PC-3 (cell line): ENCODE measurements at regions not wholly inside any gene's neighbourhood (a gene's known extent, or its start where the extent isn't known, plus 50 kb on each side); places are given as distances from the start of the nearest gene placed in this dataset.

ENCODE experiments used
- ATAC-seq: fragments of 200-7000 bp; cut with Tn5 transposase; 2 replicates; pipeline ENCODE4 v1.9.1; 2020; ENCODE audit warnings: mild to moderate bottlenecking, moderate library complexity
- BruUV-seq: library from RNA; stranded (reverse); fragments of 400-500 nt; replicated peaks from 2 replicates; lab custom pipeline; 2021; lab: Mats Ljungman, UMichigan
- CTCF ChIA-PET: fragments of 300-600 bp; sonication (Branson Sonifier 250); formaldehyde crosslinking; loops from one replicate; lab custom pipeline; 2022; ENCODE audit warnings: antibody characterized with exemption; lab: Charles Lee
- POLR2A ChIA-PET: fragments of 300-600 bp; sonication (Branson Sonifier 250); formaldehyde crosslinking; loops from one replicate; lab custom pipeline; 2022; ENCODE audit warnings: antibody characterized with exemption; ENCODE audit not compliant: unreplicated experiment; lab: Charles Lee
- DNase-seq: peaks from one replicate; pipeline ENCODE4 v3.0.0-alpha.2; 2015
- H2AFZ ChIP-seq: fragments of 300-600 bp; sonication (generic); 2 replicates; pipeline ENCODE4 v1.6.0; 2016; ENCODE audit warnings: antibody characterized with exemption, low read length
- H3F3A ChIP-seq: fragments of 300-600 bp; sonication (generic); one replicate; pipeline ENCODE4 v1.6.0; 2017; ENCODE audit warnings: antibody characterized with exemption, low read length, control low read depth, mild to moderate bottlenecking; ENCODE audit not compliant: unreplicated experiment
- H3K27ac ChIP-seq: fragments of 300-600 bp; sonication (generic); 2 replicates; pipeline ENCODE4 v1.5.1; 2016; ENCODE audit warnings: mild to moderate bottlenecking, low read length
- H3K27me3 ChIP-seq: fragments of 300-600 bp; sonication (generic); 2 replicates; pipeline ENCODE4 v1.6.1; 2016; ENCODE audit warnings: low read length, mixed read lengths
- H3K36me3 ChIP-seq: fragments of 300-600 bp; sonication (generic); 2 replicates; pipeline ENCODE4 v1.6.1; 2016; ENCODE audit warnings: low read depth, mixed run types, low read length, mixed read lengths
- H3K4me1 ChIP-seq: fragments of 300-600 bp; sonication (generic); 2 replicates; pipeline ENCODE4 v1.5.1; 2016; ENCODE audit warnings: low read length; ENCODE audit not compliant: insufficient read depth
- H3K4me2 ChIP-seq: fragments of 300-600 bp; sonication (generic); 2 replicates; pipeline ENCODE4 v1.6.0; 2016; ENCODE audit warnings: low read length
- H3K4me3 ChIP-seq: fragments of 300-600 bp; sonication (generic); 2 replicates; pipeline ENCODE4 v1.5.1; 2016; ENCODE audit warnings: mild to moderate bottlenecking, low read length, mixed read lengths
- H3K79me2 ChIP-seq: fragments of 300-600 bp; sonication (generic); 2 replicates; pipeline ENCODE4 v1.6.1; 2017; ENCODE audit warnings: low read length, mixed read lengths
- H3K9ac ChIP-seq: fragments of 300-600 bp; sonication (generic); 2 replicates; pipeline ENCODE4 v1.6.0; 2016; ENCODE audit warnings: mild to moderate bottlenecking, low read length
- H3K9me2 ChIP-seq: fragments of 300-600 bp; sonication (generic); replicated peaks from 2 replicates; pipeline ENCODE4 v1.6.1; 2016; ENCODE audit warnings: mixed run types, low read length, mixed read lengths
- H3K9me3 ChIP-seq: fragments of 300-600 bp; sonication (generic); 2 replicates; pipeline ENCODE4 v1.6.1; 2016; ENCODE audit warnings: low read length, mixed read lengths
- H4K20me1 ChIP-seq: fragments of 300-600 bp; sonication (generic); 2 replicates; pipeline ENCODE4 v1.6.1; 2016; ENCODE audit warnings: low read length, mixed read lengths
- EZH2 ChIP-seq: fragments of 300-600 bp; sonication (generic); IDR thresholded peaks from one replicate; pipeline ENCODE4 v1.6.1; 2017; ENCODE audit warnings: antibody characterized with exemption, mild to moderate bottlenecking, low read length; ENCODE audit not compliant: unreplicated experiment
- EZH2phosphoT487 ChIP-seq: fragments of 300-600 bp; sonication (generic); IDR thresholded peaks from 2 replicates; pipeline ENCODE4 v1.6.1; 2018; ENCODE audit warnings: mild to moderate bottlenecking, antibody characterized with exemption, low read length, borderline replicate concordance
- intact Hi-C: fragments of 100-400 bp; cut with micrococcal nuclease; formaldehyde crosslinking; loops from 2 replicates; pipeline ENCODE4 v1.9.0; 2023
- TF ChIP-seq, protein P1 (sequence below): fragments of 300-600 bp; sonication (generic); conservative IDR thresholded peaks from 2 replicates; pipeline ENCODE4 v1.5.1; 2017; ENCODE audit warnings: antibody characterized with exemption, low read depth, mild to moderate bottlenecking, low read length

DNA sequence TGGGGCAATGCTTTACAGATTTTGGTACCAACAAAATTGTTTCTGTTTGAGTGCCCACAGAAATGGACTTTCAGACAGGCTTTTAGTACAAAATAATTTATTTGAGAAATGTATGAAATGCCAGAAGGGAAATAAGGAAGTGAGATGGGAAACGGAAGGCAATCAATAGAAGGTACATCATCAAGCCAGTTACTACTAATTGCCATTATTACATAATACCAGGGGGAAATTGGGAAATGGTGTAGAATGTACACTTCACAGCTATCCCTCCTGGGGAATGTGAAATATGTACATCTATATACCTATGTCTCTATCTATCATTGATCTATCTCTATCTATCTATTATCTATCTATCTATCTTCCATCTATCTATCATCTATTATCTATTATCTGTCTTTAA lies 264.6 kb upstream of the B3GALT2 start:
- H2AFZ ChIP-seq = no peak overlapping the region
- ChIA-PET POLR2A (no interaction called here), CTCF (no interaction called here)
- no peaks in the 10 kb centered on the region for H3K9me3 ChIP-seq
- no peaks in the 10 kb centered on the region for H3K36me3 ChIP-seq
- no peaks in the 10 kb centered on the region for H4K20me1 ChIP-seq
- H3K27ac ChIP-seq = no peak overlapping the region
- H3K4me3 ChIP-seq = no peak overlapping the region
- no peaks in the 10 kb centered on the region for H3F3A ChIP-seq
- H3K9ac ChIP-seq = no peak overlapping the region
- no peaks in the 10 kb centered on the region for H3K9me2 ChIP-seq
- no peaks in the 10 kb centered on the region for H3K4me1 ChIP-seq
- ATAC-seq (no peak), DNase-seq (no peak)
- TF ChIP-seq EZH2phosphoT487 (no peak), EZH2 (no peak)
- TF ChIP-seq, protein P1, sequence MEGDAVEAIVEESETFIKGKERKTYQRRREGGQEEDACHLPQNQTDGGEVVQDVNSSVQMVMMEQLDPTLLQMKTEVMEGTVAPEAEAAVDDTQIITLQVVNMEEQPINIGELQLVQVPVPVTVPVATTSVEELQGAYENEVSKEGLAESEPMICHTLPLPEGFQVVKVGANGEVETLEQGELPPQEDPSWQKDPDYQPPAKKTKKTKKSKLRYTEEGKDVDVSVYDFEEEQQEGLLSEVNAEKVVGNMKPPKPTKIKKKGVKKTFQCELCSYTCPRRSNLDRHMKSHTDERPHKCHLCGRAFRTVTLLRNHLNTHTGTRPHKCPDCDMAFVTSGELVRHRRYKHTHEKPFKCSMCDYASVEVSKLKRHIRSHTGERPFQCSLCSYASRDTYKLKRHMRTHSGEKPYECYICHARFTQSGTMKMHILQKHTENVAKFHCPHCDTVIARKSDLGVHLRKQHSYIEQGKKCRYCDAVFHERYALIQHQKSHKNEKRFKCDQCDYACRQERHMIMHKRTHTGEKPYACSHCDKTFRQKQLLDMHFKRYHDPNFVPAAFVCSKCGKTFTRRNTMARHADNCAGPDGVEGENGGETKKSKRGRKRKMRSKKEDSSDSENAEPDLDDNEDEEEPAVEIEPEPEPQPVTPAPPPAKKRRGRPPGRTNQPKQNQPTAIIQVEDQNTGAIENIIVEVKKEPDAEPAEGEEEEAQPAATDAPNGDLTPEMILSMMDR = no peak
- intact Hi-C loops = no loop called here
- no peaks in the 10 kb centered on the region for H3K79me2 ChIP-seq
- no TSS peak for BruUV-seq
- H3K27me3 ChIP-seq = no peaks in the 10 kb centered on the region
- H3K4me2 ChIP-seq = no peak overlapping the region

DNA sequence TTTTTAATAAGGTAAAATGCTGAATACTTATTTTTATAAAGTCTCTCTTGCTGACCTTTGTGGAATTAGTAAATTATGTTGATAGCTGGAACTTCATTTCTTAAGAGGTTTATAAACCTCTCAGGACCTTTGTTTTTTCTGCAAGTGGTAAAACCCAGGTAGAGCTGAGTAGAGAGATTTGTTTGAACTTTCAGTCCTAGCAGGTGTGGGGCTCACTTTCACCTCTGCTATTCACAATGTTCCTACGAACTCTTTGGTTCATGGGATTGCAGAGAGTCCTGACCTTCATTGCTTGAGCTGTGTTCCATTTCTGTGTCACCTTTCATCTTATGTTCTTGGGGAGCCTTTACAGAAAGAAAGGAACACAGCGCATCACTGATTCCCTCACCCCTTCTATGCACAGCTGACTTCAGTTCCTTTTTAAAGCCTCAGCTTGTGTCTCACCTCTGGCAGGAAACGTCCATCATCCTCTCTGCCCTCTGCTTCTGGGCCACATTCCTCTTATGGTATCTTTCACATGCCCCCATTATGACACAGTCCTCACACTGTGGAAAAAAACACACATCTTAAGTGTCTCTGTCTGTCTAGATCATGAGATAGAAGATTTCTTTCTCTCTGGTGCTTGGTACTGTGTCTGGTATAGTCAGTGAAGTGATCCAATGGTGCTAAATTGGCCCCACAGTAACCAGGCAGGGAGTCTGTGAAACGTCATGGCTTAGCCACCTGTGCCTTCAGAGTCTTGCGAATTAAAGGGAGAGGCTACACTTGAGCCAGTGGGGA lies 262.5 kb upstream of the B3GALT2 start:
- Histone ChIP-seq H3K4me1 (no peaks in the 10 kb centered on the region), H3K4me2 (no peak overlapping the region), H4K20me1 (no peaks in the 10 kb centered on the region), H3F3A (no peaks in the 10 kb centered on the region), H3K9me3 (no peaks in the 10 kb centered on the region), H2AFZ (no peak overlapping the region), H3K79me2 (no peaks in the 10 kb centered on the region), H3K27ac (no peak overlapping the region), H3K9me2 (no peaks in the 10 kb centered on the region), H3K4me3 (no peak overlapping the region), H3K9ac (no peak overlapping the region), H3K36me3 (no peaks in the 10 kb centered on the region), H3K27me3 (no peaks in the 10 kb centered on the region)
- intact Hi-C loops = no loop called here
- TF ChIP-seq EZH2phosphoT487 (no peak), EZH2 (no peak)
- TF ChIP-seq, protein P1 = no peak
- ChIA-PET CTCF (no interaction called here), POLR2A (no interaction called here)
- DNase-seq = no peak
- BruUV-seq = no TSS peak
- ATAC-seq = no peak

DNA sequence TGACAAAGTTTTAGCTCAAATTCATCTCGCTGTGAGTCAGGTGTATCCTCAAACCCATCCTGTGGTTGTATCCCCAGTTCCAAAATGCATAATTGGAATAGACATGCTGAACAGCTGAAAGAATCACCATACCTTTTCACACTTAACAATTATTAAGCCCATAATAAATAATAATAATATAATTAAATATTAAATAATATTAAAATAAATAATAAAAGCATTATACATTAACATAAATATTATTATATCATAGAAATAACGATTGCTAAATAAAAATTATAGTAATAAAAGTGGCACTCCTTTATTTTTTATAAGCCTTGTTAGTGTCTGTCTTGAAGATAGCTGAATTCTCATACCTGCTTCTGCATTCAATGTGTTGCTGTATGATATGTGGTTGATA lies 257.5 kb upstream of the B3GALT2 start:
- Histone ChIP-seq H3K4me2 (no peak overlapping the region), H2AFZ (no peak overlapping the region), H3K79me2 (no peaks in the 10 kb centered on the region), H3K4me1 (no peaks in the 10 kb centered on the region), H3K4me3 (no peak overlapping the region), H3F3A (no peaks in the 10 kb centered on the region), H3K36me3 (no peaks in the 10 kb centered on the region), H3K9ac (no peak overlapping the region), H4K20me1 (no peaks in the 10 kb centered on the region), H3K9me2 (no peaks in the 10 kb centered on the region), H3K27me3 (no peaks in the 10 kb centered on the region), H3K9me3 (no peaks in the 10 kb centered on the region), H3K27ac (no peak overlapping the region)
- POLR2A ChIA-PET = interaction anchor here (0.6 kb wide), 1 partner anchor 24 kb away, joined by 4 read pairs; no protein-coding TSS in a partner anchor
- no peak for DNase-seq
- CTCF ChIA-PET = no interaction called here
- intact Hi-C loops = no loop called here
- no peak for ATAC-seq
- no TSS peak for BruUV-seq
- TF ChIP-seq EZH2phosphoT487 = no peak
- TF ChIP-seq, protein P1 = no peak
- no peak for TF ChIP-seq EZH2
